ENCODE measurements at regions not wholly inside any gene's neighbourhood (a gene's known extent, or its start where the extent isn't known, plus 50 kb on each side); places are given as distances from the start of the nearest gene placed in this dataset.

DNA sequence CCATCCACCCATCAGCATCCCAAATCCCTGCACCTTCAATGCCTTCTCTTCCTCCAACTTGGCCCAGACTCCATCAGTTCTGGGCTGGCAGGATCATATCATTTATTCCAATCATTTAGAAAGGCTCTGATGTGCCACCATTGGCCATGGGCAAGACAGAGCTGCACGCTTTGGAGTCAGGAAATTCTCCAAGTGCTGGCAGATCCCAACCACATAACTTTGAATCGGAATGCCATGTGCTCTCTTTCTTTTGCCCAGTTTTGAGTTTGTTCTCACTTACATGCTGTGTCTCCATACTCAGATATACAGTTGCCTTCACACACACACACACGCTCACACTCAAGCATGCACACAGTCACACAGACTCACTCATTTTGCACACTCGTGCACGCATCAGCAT, 85.7 kb upstream of the GHITM start:
- DNase-seq: no peak
- Histone ChIP-seq H3K27ac (no peak overlapping the region), H3K36me3 (no peaks in the 10 kb centered on the region), H3K4me1 (no peaks in the 10 kb centered on the region), H3K9me3 (no peaks in the 10 kb centered on the region), H3K4me3 (no peak overlapping the region), H3K27me3 (no peaks in the 10 kb centered on the region)
- TF ChIP-seq, protein P1, sequence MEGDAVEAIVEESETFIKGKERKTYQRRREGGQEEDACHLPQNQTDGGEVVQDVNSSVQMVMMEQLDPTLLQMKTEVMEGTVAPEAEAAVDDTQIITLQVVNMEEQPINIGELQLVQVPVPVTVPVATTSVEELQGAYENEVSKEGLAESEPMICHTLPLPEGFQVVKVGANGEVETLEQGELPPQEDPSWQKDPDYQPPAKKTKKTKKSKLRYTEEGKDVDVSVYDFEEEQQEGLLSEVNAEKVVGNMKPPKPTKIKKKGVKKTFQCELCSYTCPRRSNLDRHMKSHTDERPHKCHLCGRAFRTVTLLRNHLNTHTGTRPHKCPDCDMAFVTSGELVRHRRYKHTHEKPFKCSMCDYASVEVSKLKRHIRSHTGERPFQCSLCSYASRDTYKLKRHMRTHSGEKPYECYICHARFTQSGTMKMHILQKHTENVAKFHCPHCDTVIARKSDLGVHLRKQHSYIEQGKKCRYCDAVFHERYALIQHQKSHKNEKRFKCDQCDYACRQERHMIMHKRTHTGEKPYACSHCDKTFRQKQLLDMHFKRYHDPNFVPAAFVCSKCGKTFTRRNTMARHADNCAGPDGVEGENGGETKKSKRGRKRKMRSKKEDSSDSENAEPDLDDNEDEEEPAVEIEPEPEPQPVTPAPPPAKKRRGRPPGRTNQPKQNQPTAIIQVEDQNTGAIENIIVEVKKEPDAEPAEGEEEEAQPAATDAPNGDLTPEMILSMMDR (IDR thresholded peaks at IDR 0.05): no peak
- no peak for TF ChIP-seq POLR2A (IDR thresholded peaks at IDR 0.05)
- intact Hi-C loops (cut with DNase I; ENCODE audit: low total_unique reads): no loop called here

GRCh38 chr10:84054743-84055142, 84.6 kb upstream of the GHITM start:
- no peak for DNase-seq

GRCh38 chr10:84059526-84059925, 79.8 kb upstream of the GHITM start:
- DNase-seq: no peak
- Histone ChIP-seq H3K27me3 (no peaks in the 10 kb centered on the region), H3K36me3 (no peaks in the 10 kb centered on the region), H3K4me1 (no peaks in the 10 kb centered on the region), H3K9me3 (no peaks in the 10 kb centered on the region), H3K4me3 (no peak overlapping the region), H3K27ac (no peak overlapping the region)
- TF ChIP-seq, protein P1 (IDR thresholded peaks at IDR 0.05): no peak
- TF ChIP-seq POLR2A (IDR thresholded peaks at IDR 0.05): no peak
- intact Hi-C loops (cut with DNase I; ENCODE audit: low total_unique reads): no loop called here

More at GRCh38 chr10:84054743-84055142, 84.6 kb upstream of the GHITM start:
- intact Hi-C loops (cut with DNase I; ENCODE audit: low total_unique reads): no loop called here
- Histone ChIP-seq H3K9me3 (no peaks in the 10 kb centered on the region), H3K27me3 (no peaks in the 10 kb centered on the region), H3K27ac (no peak overlapping the region), H3K4me1 (no peaks in the 10 kb centered on the region), H3K4me3 (no peak overlapping the region), H3K36me3 (no peaks in the 10 kb centered on the region)
- TF ChIP-seq POLR2A (IDR thresholded peaks at IDR 0.05): no peak
- TF ChIP-seq, protein P1 (IDR thresholded peaks at IDR 0.05): no peak

- H3K27ac ChIP-seq: no peak overlapping the region
- H3K27me3 ChIP-seq: no peaks in the 10 kb centered on the region
- DNase-seq: no peak
- H3K4me1 ChIP-seq: no peaks in the 10 kb centered on the region
- H3K36me3 ChIP-seq: no peaks in the 10 kb centered on the region
- intact Hi-C loops (cut with DNase I; ENCODE audit: low total_unique reads): no loop called here
- TF ChIP-seq, protein P1 (IDR thresholded peaks at IDR 0.05): no peak
- no peak for TF ChIP-seq POLR2A (IDR thresholded peaks at IDR 0.05)
- no peak overlapping the region for H3K4me3 ChIP-seq
- H3K9me3 ChIP-seq: no peaks in the 10 kb centered on the region
These were observed 75.9 kb upstream of the GHITM start for GRCh38 chr10:84063440-84063839.

- DNase-seq: no peak
- no peak overlapping the region for H3K4me3 ChIP-seq
- no peak overlapping the region for H3K27ac ChIP-seq
- no peaks in the 10 kb centered on the region for H3K4me1 ChIP-seq
- no peaks in the 10 kb centered on the region for H3K9me3 ChIP-seq
- no peaks in the 10 kb centered on the region for H3K27me3 ChIP-seq
- TF ChIP-seq, protein P1 (IDR thresholded peaks at IDR 0.05): no peak
- TF ChIP-seq POLR2A (IDR thresholded peaks at IDR 0.05): no peak
- intact Hi-C loops (cut with DNase I; ENCODE audit: low total_unique reads): no loop called here
- no peaks in the 10 kb centered on the region for H3K36me3 ChIP-seq
These were observed 73.3 kb upstream of the GHITM start for GRCh38 chr10:84065804-84066601.

Measured in uterus (tissue), 3 donors.